ENCODE measurements at regions not wholly inside any gene's neighbourhood (a gene's known extent, or its start where the extent isn't known, plus 50 kb on each side); places are given as distances from the start of the nearest gene placed in this dataset.

DNA sequence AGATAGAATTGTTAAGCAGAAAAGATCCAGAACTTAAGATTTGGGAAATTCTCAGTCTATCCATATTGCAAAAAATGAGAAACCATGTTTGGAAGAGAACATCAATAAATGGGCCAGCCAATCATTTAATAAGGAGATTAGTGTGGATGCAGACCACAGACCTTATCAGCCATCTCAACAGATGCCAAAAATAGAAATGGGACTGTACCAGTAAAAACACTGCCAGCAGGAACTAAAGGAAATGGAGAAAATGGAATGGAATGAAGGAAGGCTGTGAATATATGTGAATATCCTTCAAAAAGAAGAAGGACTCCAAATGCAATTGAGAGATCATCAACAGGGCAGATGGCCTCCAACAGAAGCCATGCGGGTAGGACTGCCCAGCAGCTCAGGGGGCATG is 52.7 kb upstream of the ZNF618 start:
- TF ChIP-seq, protein P1, sequence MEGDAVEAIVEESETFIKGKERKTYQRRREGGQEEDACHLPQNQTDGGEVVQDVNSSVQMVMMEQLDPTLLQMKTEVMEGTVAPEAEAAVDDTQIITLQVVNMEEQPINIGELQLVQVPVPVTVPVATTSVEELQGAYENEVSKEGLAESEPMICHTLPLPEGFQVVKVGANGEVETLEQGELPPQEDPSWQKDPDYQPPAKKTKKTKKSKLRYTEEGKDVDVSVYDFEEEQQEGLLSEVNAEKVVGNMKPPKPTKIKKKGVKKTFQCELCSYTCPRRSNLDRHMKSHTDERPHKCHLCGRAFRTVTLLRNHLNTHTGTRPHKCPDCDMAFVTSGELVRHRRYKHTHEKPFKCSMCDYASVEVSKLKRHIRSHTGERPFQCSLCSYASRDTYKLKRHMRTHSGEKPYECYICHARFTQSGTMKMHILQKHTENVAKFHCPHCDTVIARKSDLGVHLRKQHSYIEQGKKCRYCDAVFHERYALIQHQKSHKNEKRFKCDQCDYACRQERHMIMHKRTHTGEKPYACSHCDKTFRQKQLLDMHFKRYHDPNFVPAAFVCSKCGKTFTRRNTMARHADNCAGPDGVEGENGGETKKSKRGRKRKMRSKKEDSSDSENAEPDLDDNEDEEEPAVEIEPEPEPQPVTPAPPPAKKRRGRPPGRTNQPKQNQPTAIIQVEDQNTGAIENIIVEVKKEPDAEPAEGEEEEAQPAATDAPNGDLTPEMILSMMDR (IDR thresholded peaks at IDR 0.05): no peak
- TF ChIP-seq POLR2AphosphoS5 (IDR thresholded peaks at IDR 0.05; ENCODE audit: insufficient read depth in 1 of 2, low read depth in 1 of 2): no peak
